Ishikawa (cell line): ENCODE measurements at regions not wholly inside any gene's neighbourhood (a gene's known extent, or its start where the extent isn't known, plus 50 kb on each side); places are given as distances from the start of the nearest gene placed in this dataset.

ENCODE experiments used
- CEBPB ChIP-seq: IDR thresholded peaks from 2 replicates; pipeline ENCODE4 v1.6.1; 2012
- EGR1 ChIP-seq: IDR thresholded peaks from 2 replicates; pipeline ENCODE4 v1.6.1; 2012
- RAD21 ChIP-seq: IDR thresholded peaks from 2 replicates; pipeline ENCODE4 v1.6.1; 2012; ENCODE audit warnings: low read depth
- REST ChIP-seq: IDR thresholded peaks from 2 replicates; pipeline ENCODE4 v1.6.1; 2012; ENCODE audit warnings: low read depth, mild to moderate bottlenecking
- TEAD4 ChIP-seq: IDR thresholded peaks from 2 replicates; pipeline ENCODE4 v1.6.1; 2012
- TF ChIP-seq, protein P1 (sequence below): IDR thresholded peaks from 2 replicates; pipeline ENCODE4 v1.6.1; 2012

DNA sequence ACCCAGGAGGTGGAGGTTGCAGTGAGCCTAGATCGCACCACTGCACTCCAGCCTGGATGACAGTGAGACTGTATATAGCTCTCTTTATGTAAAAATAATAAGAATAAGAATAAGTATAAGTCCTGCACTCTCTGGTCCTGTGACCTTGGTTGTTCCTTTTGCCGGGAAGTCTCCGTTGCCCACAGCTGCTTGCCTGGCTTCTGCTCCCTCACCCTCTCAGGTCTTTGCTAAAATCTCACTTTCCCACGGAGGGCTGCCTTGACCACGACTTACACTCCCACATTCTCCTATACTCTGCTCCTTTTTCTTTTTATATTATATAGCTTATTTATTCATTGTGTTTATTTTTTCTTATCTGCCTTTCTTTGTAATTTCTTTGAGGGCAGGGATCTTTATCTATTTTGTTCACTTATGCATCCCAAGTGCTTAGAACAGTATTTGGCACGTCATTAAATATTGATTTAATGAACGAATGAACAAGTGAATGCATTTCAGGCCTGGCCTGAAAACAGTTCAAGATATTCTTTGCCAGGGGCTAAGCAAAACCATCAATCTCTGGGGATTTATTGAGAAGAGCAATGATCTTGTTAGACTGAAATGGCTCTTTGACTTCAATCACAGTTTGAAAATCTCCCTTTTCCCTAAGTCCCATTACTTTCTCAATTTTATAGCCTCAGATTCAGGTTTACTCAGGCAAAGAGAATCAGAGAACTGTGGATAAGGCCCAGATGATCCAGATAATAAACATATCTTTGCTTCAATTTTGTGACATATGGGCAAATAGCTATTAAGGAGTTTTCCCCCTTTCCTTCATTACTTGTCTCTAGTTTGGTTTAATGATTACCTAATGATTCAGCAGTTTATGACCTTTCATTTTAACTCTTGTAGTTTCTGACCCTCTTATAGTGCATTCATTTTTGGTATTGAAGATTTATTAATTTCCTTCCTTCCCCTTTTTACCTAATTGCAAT is 60.8 kb upstream of the TMC1 start:
- no peak for TF ChIP-seq EGR1
- TF ChIP-seq, protein P1, sequence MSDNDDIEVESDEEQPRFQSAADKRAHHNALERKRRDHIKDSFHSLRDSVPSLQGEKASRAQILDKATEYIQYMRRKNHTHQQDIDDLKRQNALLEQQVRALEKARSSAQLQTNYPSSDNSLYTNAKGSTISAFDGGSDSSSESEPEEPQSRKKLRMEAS = no peak
- TF ChIP-seq RAD21 = no peak
- no peak for TF ChIP-seq TEAD4
- no peak for TF ChIP-seq CEBPB
- no peak for TF ChIP-seq REST
